HepG2 (cell line): ENCODE measurements at regions not wholly inside any gene's neighbourhood (a gene's known extent, or its start where the extent isn't known, plus 50 kb on each side); places are given as distances from the start of the nearest gene placed in this dataset.

ENCODE experiments used
- ATAC-seq: fragments of 200-7000 bp; cut with Tn5 transposase; 3 replicates; pipeline ENCODE4 v1.9.1; 2020; ENCODE audit warnings: mild to moderate bottlenecking, moderate library complexity
- BruUV-seq: library from RNA; stranded (reverse); fragments of 400-500 nt; replicated peaks from 2 replicates; lab custom pipeline; 2021; lab: Mats Ljungman, UMichigan
- CTCF ChIA-PET: fragments of 300-600 bp; formaldehyde crosslinking; extraction: SDS; loops from one replicate; lab custom pipeline; 2021; ENCODE audit warnings: low total read pairs, inconsistent platforms, low intra/inter-chr PET ratio; lab: Yijun Ruan, JAX
- POLR2A ChIA-PET: fragments of 350-600 bp; sonication (Branson Sonifier 250); formaldehyde crosslinking; loops from one replicate; lab custom pipeline; 2020; ENCODE audit warnings: antibody characterized with exemption, inconsistent platforms; lab: Yijun Ruan, JAX
- DNase-seq: peaks from one replicate; pipeline ENCODE4 v3.0.0-alpha.2; 2015; ENCODE audit warnings: low spot score
- FAIRE-seq: peaks from 3 replicates; lab custom pipeline; 2011; peaks lifted over from hg19 to GRCh38; lab: Jason Lieb, UNC
- H2AFZ ChIP-seq: one replicate; pipeline ENCODE4 v1.6.1; 2011; ENCODE audit warnings: low read length, inconsistent platforms
- H3K27ac ChIP-seq: fragments of 300-600 bp; 3 replicates; pipeline ENCODE4 v1.8.0; 2011; ENCODE audit warnings: mixed run types, mild to moderate bottlenecking, mixed read lengths, low read length, inconsistent platforms; ENCODE audit not compliant: insufficient read depth; ENCODE audit errors: extremely low read length
- H3K27me3 ChIP-seq, 2 experiments: fragments of 200-600 bp in 1 of 2; 2 replicates in 1 of 2; 3 replicates in 1 of 2; pipeline versions ENCODE4 v1.6.0 to v1.8.0; 2011; ENCODE audit warnings: low read length in 2 of 2, mild to moderate bottlenecking in 2 of 2, moderate library complexity in 2 of 2, inconsistent platforms in 1 of 2; ENCODE audit not compliant: insufficient read depth in 2 of 2, control insufficient read depth in 1 of 2
- H3K36me3 ChIP-seq, 2 experiments: fragments of 200-600 bp in 1 of 2; replicated peaks in 1 of 2; 2 replicates in 1 of 2; 3 replicates in 1 of 2; pipeline versions ENCODE4 v1.5.1 to v1.8.0; 2011; ENCODE audit warnings: low read length in 2 of 2, inconsistent platforms in 1 of 2; ENCODE audit not compliant: insufficient read depth in 2 of 2, control insufficient read depth in 1 of 2
- H3K4me1 ChIP-seq: 2 replicates; pipeline ENCODE4 v1.5.1; 2012; ENCODE audit warnings: low read length, inconsistent platforms; ENCODE audit not compliant: insufficient read depth
- H3K4me2 ChIP-seq: 2 replicates; pipeline ENCODE4 v1.6.0; 2011; ENCODE audit warnings: low read depth, low read length, inconsistent platforms
- H3K4me3 ChIP-seq, 3 experiments: fragments of 200-600 bp in 1 of 3; sonication (generic), shearing (Covaris generic) in 1 of 3; replicated peaks in 1 of 3; 2 replicates each; pipeline ENCODE4 v1.5.1; 2011 to 2016; ENCODE audit warnings: low read length in 3 of 3, inconsistent platforms in 2 of 3, low read depth in 2 of 3, mild to moderate bottlenecking in 2 of 3, control low read depth in 1 of 3, mixed read lengths in 1 of 3; ENCODE audit not compliant: insufficient read depth in 1 of 3
- H3K79me2 ChIP-seq: one replicate; pipeline ENCODE4 v1.6.1; 2011; ENCODE audit warnings: low read length, inconsistent platforms; ENCODE audit not compliant: insufficient read depth
- H3K9ac ChIP-seq: 2 replicates; pipeline ENCODE4 v1.6.0; 2011; ENCODE audit warnings: mild to moderate bottlenecking, low read depth, low read length, inconsistent platforms; ENCODE audit not compliant: insufficient read depth
- H3K9me3 ChIP-seq: 2 replicates; pipeline ENCODE4 v1.5.1; 2012; ENCODE audit warnings: mild to moderate bottlenecking, low read length
- H4K20me1 ChIP-seq: 2 replicates; pipeline ENCODE4 v1.6.0; 2011; ENCODE audit warnings: inconsistent platforms, mild to moderate bottlenecking, low read length, moderate library complexity; ENCODE audit not compliant: insufficient read depth
- CEBPB ChIP-seq: IDR thresholded peaks from 2 replicates; pipeline ENCODE4 v1.6.1; 2011; ENCODE audit warnings: low read depth, low read length, improper control_type of control experiment, borderline replicate concordance
- CEBPG ChIP-seq: IDR thresholded peaks from 2 replicates; pipeline ENCODE4 v1.6.1; 2016
- GATA4 ChIP-seq: sonication (generic); IDR thresholded peaks from 2 replicates; pipeline ENCODE4 v1.6.1; 2016; ENCODE audit warnings: antibody characterized with exemption, low read depth, borderline replicate concordance
- MAFF ChIP-seq: IDR thresholded peaks from 2 replicates; pipeline ENCODE4 v1.6.1; 2011; ENCODE audit warnings: low read depth, low read length, improper control_type of control experiment
- MAFK ChIP-seq, 2 experiments: IDR thresholded peaks in 1 of 2; conservative IDR thresholded peaks in 1 of 2; 2 replicates each; pipeline ENCODE4 v1.6.1; 2011; ENCODE audit warnings: improper control_type of control experiment in 2 of 2, low read length in 2 of 2
- ZBTB3 ChIP-seq: sonication (generic); formaldehyde crosslinking; IDR thresholded peaks from 2 replicates; pipeline ENCODE4 v1.4.0; 2020; ENCODE audit warnings: low read depth, mild to moderate bottlenecking, moderate library complexity, missing genetic modification reagents, borderline replicate concordance
- ZEB1 ChIP-seq: IDR thresholded peaks from 2 replicates; pipeline ENCODE4 v1.6.1; 2012; ENCODE audit warnings: mild to moderate bottlenecking, low read depth, inconsistent platforms; ENCODE audit not compliant: insufficient replicate concordance
- WGBS: methylation state at CpG from one replicate; pipeline ENCODE4 v1.1.6; 2017; ENCODE audit warnings: low lambda C conversion rate; 5-methylcytosine and 5-hydroxymethylcytosine counted together
- in situ Hi-C: cut with HindIII; loops from 2 replicates; pipeline ENCODE4 v1.10.0; 2017; ENCODE audit warnings: low pct_unique_long_range_greater_than_20kb; ENCODE audit not compliant: extremely low pct_ligation_motif_present
- intact Hi-C: fragments of 100-400 bp; cut with micrococcal nuclease; formaldehyde crosslinking; loops from one replicate; pipeline ENCODE4 v1.10.0; 2022; ENCODE audit not compliant: unreplicated experiment

DNA sequence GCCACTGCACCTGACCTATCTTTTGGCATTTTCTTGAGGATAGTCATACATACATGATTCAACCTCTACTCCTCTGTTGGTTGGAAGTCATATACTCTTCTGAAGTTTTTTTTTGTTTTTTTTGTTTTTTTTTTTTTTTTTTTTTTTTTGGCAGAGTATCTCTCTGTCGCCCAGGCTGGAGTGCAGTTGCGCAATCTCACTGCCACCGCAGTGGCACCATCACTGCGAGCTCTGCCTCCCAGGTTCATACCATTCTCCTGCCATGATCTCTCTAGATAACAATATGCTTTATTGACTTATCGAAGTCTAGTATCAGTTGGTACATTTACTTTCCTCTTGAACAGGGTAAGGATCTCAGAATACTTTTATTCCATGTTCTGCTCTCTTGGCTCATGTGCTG lies 224.2 kb upstream of the WSCD1 start:
- H3K27me3 ChIP-seq: no peaks in the 10 kb centered on the region
- H3K79me2 ChIP-seq: no peaks in the 10 kb centered on the region
- no peak for ATAC-seq
- H2AFZ ChIP-seq: no peak overlapping the region
- in situ Hi-C loops: no loop called here
- H3K4me3 ChIP-seq: no peak overlapping the region
- H3K27ac ChIP-seq: no peak overlapping the region
- intact Hi-C loops: no loop called here
- POLR2A ChIA-PET: no interaction called here
- DNase-seq: no peak
- 46% methylated on average over 5 of the region's 5 CpGs for WGBS
- H3K4me2 ChIP-seq: no peak overlapping the region
- no peaks in the 10 kb centered on the region for H4K20me1 ChIP-seq
- no peak for FAIRE-seq
- no peaks in the 10 kb centered on the region for H3K9me3 ChIP-seq
- H3K4me1 ChIP-seq: no peaks in the 10 kb centered on the region
- H3K36me3 ChIP-seq: no peaks in the 10 kb centered on the region
- no TSS peak for BruUV-seq
- H3K9ac ChIP-seq: no peak overlapping the region
- no peak for TF ChIP-seq ZEB1
- TF ChIP-seq CEBPB: peak; percentile 75
- peak; percentile 32; the same call in 1 of the 2 replicates for TF ChIP-seq CEBPG (CRISPR knock-in tag)
- CTCF ChIA-PET: no interaction called here

DNA sequence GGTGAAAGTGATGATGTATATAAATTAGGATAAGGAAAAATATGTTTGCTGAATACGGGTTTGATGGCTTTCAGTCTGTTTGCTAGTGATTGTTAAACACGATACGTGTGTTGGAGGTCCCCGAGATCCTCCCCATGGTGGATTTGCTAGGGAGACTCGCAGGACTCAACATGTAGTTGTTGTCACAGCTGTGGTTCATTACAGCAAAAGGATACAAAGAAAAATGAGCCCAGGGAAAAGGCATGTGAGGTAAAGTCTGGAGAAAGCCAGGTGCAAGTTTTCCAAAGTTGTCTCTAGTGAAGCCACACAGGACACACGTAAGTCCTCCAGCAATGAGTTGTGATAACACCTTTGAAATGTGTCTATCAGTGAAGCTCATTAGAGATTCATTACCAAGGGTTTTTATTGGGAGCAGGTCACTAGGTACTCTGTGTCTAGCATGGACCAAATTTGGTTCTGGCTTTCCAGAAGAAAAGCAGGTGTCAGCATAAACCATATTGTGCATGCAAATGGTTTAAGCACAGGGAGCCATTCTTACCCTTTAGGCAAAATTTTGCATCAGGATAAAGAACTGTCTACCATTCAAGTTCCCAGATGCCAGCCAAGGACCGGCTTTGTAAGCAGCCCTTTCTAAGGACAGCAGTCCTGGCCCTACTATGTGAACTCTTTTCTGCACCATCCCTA lies 215.2 kb upstream of the WSCD1 start:
- no peaks in the 10 kb centered on the region for H3K27me3 ChIP-seq
- no peak for DNase-seq
- no peaks in the 10 kb centered on the region for H3K4me1 ChIP-seq
- H2AFZ ChIP-seq: no peak overlapping the region
- no peak overlapping the region for H3K4me3 ChIP-seq
- H3K9ac ChIP-seq: no peak overlapping the region
- ATAC-seq: no peak
- FAIRE-seq: no peak
- H3K36me3 ChIP-seq: no peaks in the 10 kb centered on the region
- WGBS: 46% methylated on average over 7 of the region's 7 CpGs
- no peak overlapping the region for H3K4me2 ChIP-seq
- H4K20me1 ChIP-seq: 0 out of 2 replicates have a peak, but pooled peaks cover 2% of the 10 kb centered on the region
- no TSS peak for BruUV-seq
- in situ Hi-C loops (no loop called here), intact Hi-C loops (no loop called here)
- no peaks in the 10 kb centered on the region for H3K79me2 ChIP-seq
- ChIA-PET CTCF (no interaction called here), POLR2A (no interaction called here)
- TF ChIP-seq GATA4 (no peak), ZBTB3 (CRISPR knock-in tag) (no peak), MAFF (peak; percentile 73), MAFK (conservative IDR thresholded peaks at IDR 0.05 in 1 of 2, IDR thresholded peaks at IDR 0.05 in 1 of 2; ENCODE audit: low read length in 2 of 2) (peak; percentile 48 to 80)
- no peak overlapping the region for H3K27ac ChIP-seq
- H3K9me3 ChIP-seq: no peaks in the 10 kb centered on the region
